ENCODE measurements at regions not wholly inside any gene's neighbourhood (a gene's known extent, or its start where the extent isn't known, plus 50 kb on each side); places are given as distances from the start of the nearest gene placed in this dataset.

DNA sequence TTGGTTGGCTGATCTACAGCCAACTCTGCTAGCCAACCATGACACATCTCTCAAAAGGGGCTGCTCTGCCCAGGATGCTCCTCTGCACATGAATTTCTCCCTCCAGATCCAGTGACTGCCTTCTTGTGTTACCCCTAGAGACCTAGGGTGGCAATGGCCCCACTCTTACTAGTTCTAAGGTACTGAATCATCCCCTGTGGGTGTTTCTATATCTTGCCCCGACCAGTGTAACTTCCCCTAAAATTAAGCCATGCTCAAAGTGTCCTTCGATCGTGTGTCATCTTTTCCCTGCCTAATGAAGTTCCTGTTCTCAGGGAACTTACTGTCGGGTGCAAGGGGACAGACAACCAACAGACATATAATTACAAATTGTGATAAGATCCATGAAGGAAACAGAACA is 113.3 kb downstream of the FAM76B start:
- no peak overlapping the region for H3K27ac ChIP-seq
- no peak for DNase-seq

GRCh38 chr11:95675585-95675984 is 114.0 kb downstream of the FAM76B start:
- Histone ChIP-seq H3K4me3 (replicated peaks in 1 of 3) (no peak overlapping the region), H3K9me3 (no peaks in the 10 kb centered on the region), H3K36me3 (no peaks in the 10 kb centered on the region), H3K4me1 (peaks cover 7 to 8% of the 10 kb centered on the region in 2 donors), H3K27ac (no peak overlapping the region), H3K27me3 (no peaks in the 10 kb centered on the region)
- intact Hi-C loops (cut with DNase I): no loop called here
- TF ChIP-seq POLR2A (IDR thresholded peaks at IDR 0.05): no peak
- TF ChIP-seq CTCF (IDR thresholded peaks at IDR 0.05): no peak
- DNase-seq: no peak
- 73 to 75% methylated on average over 2 of the region's 2 CpGs for WGBS, 2 donors

More for the DNA sequence above, 113.3 kb downstream of the FAM76B start:
- no peak for TF ChIP-seq POLR2A (IDR thresholded peaks at IDR 0.05)
- no peak for TF ChIP-seq CTCF (IDR thresholded peaks at IDR 0.05)
- Histone ChIP-seq H3K4me3 (replicated peaks in 1 of 3) (no peak overlapping the region), H3K27me3 (no peaks in the 10 kb centered on the region), H3K9me3 (no peaks in the 10 kb centered on the region), H3K36me3 (no peaks in the 10 kb centered on the region), H3K4me1 (peaks cover 12 to 13% of the 10 kb centered on the region in 2 donors)
- WGBS, 2 donors: 88 to 91% methylated on average over 4 of the region's 4 CpGs
- intact Hi-C loops (cut with DNase I): no loop called here

- Histone ChIP-seq H3K27me3 (no peaks in the 10 kb centered on the region), H3K9me3 (no peaks in the 10 kb centered on the region), H3K36me3 (no peaks in the 10 kb centered on the region), H3K4me3 (replicated peaks in 1 of 3) (no peak overlapping the region), H3K4me1 (peaks cover under 1% of the 10 kb centered on the region in 2 donors), H3K27ac (no peak overlapping the region)
- no peak for TF ChIP-seq POLR2A (IDR thresholded peaks at IDR 0.05)
- no peak for TF ChIP-seq CTCF (IDR thresholded peaks at IDR 0.05)
- 87 to 90% methylated on average over 4 of the region's 4 CpGs for WGBS, 2 donors
- no peak for DNase-seq
- intact Hi-C loops (cut with DNase I): no loop called here
These were observed 114.8 kb downstream of the FAM76B start for GRCh38 chr11:95674657-95675358.

- H3K4me1 ChIP-seq: no peaks in the 10 kb centered on the region
- 37 to 38% methylated on average over 2 of the region's 2 CpGs for WGBS, 2 donors
- H3K27ac ChIP-seq: no peak overlapping the region
- H3K36me3 ChIP-seq: no peaks in the 10 kb centered on the region
- TF ChIP-seq POLR2A (IDR thresholded peaks at IDR 0.05): no peak
- no peak for TF ChIP-seq CTCF (IDR thresholded peaks at IDR 0.05)
- intact Hi-C loops (cut with DNase I): no loop called here
- H3K9me3 ChIP-seq: no peaks in the 10 kb centered on the region
- no peaks in the 10 kb centered on the region for H3K27me3 ChIP-seq
- no peak for DNase-seq
- H3K4me3 ChIP-seq (replicated peaks in 1 of 3): no peak overlapping the region
These were observed 117.8 kb downstream of the FAM76B start for GRCh38 chr11:95671768-95672167.

- Histone ChIP-seq H3K36me3 (no peaks in the 10 kb centered on the region), H3K27ac (no peak overlapping the region), H3K9me3 (no peaks in the 10 kb centered on the region), H3K27me3 (no peaks in the 10 kb centered on the region), H3K4me3 (replicated peaks in 1 of 3) (no peak overlapping the region), H3K4me1 (no peaks in the 10 kb centered on the region)
- DNase-seq: no peak
- TF ChIP-seq CTCF (IDR thresholded peaks at IDR 0.05): no peak
- intact Hi-C loops (cut with DNase I): no loop called here
- WGBS, 2 donors: 74 to 77% methylated on average over 3 of the region's 3 CpGs
These were observed 121.5 kb downstream of the FAM76B start for GRCh38 chr11:95668131-95668530.
